ENCODE measurements at regions not wholly inside any gene's neighbourhood (a gene's known extent, or its start where the extent isn't known, plus 50 kb on each side); places are given as distances from the start of the nearest gene placed in this dataset.

DNA sequence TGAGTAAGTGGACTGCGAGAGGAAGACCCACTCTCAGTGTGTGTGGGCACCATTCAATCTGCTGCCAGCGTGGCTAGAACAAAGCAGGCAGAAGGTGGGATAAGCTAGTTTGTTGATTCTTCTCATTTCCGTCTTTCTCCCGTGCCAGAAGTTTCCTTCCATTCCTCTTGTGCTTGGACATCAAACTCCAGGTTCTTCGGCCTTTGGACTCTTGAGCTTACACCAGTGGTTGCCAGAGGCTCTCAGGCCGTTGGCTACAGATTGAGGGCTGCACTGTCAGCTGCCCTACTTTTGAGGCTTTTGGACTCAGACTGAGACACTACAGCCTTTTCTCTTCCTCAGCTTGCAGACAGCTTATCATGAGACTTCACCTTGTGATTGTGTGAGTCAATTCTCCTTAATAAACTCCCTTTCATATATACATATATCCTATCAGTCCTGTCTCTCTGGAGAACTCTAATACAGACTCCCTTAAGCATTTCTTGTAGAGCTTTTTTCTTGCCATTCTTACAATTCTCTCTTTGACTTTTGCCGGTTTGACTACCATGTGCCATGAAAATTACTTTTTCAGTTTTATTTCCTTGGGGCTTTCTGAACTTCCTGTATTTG, 494.9 kb downstream of the PRR16 start:
- TF ChIP-seq CTCF (IDR thresholded peaks at IDR 0.05) (no peak), EZH2 (IDR thresholded peaks at IDR 0.05) (no peak), EZH2phosphoT487 (IDR thresholded peaks at IDR 0.05) (no peak)

Measured in neural progenitor cell (in vitro differentiated cells).